Stomach smooth muscle (tissue), 2 donors: ENCODE measurements at regions not wholly inside any gene's neighbourhood (a gene's known extent, or its start where the extent isn't known, plus 50 kb on each side); places are given as distances from the start of the nearest gene placed in this dataset.

ENCODE experiments used
- H3K27ac ChIP-seq: one replicate; pipeline ENCODE4 v1.7.0; 2013; ENCODE audit warnings: mild to moderate bottlenecking, low read length, inconsistent platforms
- H3K27me3 ChIP-seq, 2 donors: one replicate each; pipeline ENCODE4 v1.7.0; 2013; ENCODE audit warnings: low read length in 2 of 2; ENCODE audit not compliant: insufficient read depth in 2 of 2, control insufficient read depth in 1 of 2
- H3K36me3 ChIP-seq, 2 donors: one replicate each; pipeline ENCODE4 v1.7.0; 2013; ENCODE audit warnings: low read length in 2 of 2; ENCODE audit not compliant: control insufficient read depth in 2 of 2, insufficient read depth in 2 of 2
- H3K4me1 ChIP-seq: one replicate; pipeline ENCODE4 v1.7.0; 2013; ENCODE audit warnings: low read length; ENCODE audit not compliant: control insufficient read depth, insufficient read depth
- H3K4me3 ChIP-seq, 2 donors: one replicate each; pipeline ENCODE4 v1.7.0; 2013; ENCODE audit warnings: low read length in 2 of 2
- H3K9ac ChIP-seq, 2 donors: one replicate each; pipeline ENCODE4 v1.7.0; 2013; ENCODE audit warnings: low read length in 2 of 2, mild to moderate bottlenecking in 1 of 2
- H3K9me3 ChIP-seq, 2 donors: one replicate each; pipeline ENCODE4 v1.7.0; 2013; ENCODE audit warnings: low read length in 2 of 2; ENCODE audit not compliant: control insufficient read depth in 2 of 2
- donor health status: healthy.
- donor health status: Pancreatic carcinoma.

DNA sequence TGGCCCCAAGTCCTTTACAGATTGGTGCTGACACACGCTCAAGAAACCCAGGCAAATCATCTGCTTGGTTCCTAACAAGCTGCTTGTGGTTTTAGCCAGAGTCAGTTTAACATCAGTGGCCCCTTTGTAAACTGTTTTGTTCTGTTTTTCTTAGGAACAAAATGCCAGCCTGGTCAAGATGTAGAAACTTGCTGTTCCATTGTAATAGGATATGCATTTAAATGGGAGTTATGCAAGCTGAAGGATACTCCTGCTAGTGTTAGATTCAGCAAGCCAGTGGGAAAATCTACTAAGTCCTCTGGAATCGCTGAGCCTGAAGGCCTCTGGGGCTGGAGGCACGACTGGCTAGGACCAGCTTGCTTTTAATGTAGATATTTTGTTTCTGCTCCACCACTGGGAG, 391.1 kb downstream of the TLE4 start:
- Histone ChIP-seq H3K36me3 (no peaks in the 10 kb centered on the region), H3K27me3 (no peaks in the 10 kb centered on the region), H3K9ac (no peak overlapping the region), H3K27ac (no peak overlapping the region), H3K4me3 (no peak overlapping the region), H3K9me3 (no peaks in the 10 kb centered on the region), H3K4me1 (no peaks in the 10 kb centered on the region)

DNA sequence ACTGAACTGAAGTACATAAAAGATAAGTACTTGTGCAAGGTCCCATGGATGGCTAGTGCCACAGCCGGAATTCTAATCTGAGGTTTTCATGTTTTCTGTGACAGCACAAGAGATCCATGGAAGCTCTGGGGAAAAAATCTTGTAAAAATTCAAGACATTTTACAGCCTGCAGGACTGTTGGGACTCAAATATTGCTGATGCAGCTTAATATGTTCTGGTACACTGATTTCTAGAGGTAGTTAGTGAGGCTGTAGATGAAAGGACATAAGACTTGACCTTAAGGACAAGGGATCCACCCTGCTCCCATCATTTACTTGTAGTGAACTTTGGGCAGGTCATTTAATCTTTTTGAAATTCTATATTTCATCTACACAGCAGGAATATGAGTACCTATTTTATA, 390.4 kb downstream of the TLE4 start:
- H3K27me3 ChIP-seq: no peaks in the 10 kb centered on the region
- H3K9ac ChIP-seq: no peak overlapping the region
- no peaks in the 10 kb centered on the region for H3K4me1 ChIP-seq
- no peaks in the 10 kb centered on the region for H3K36me3 ChIP-seq
- no peak overlapping the region for H3K27ac ChIP-seq
- H3K9me3 ChIP-seq: no peaks in the 10 kb centered on the region
- H3K4me3 ChIP-seq: no peak overlapping the region

GRCh38 chr9:79955300-79955699, 383.5 kb downstream of the TLE4 start:
- Histone ChIP-seq H3K4me3 (no peak overlapping the region), H3K27ac (no peak overlapping the region), H3K4me1 (no peaks in the 10 kb centered on the region)

DNA sequence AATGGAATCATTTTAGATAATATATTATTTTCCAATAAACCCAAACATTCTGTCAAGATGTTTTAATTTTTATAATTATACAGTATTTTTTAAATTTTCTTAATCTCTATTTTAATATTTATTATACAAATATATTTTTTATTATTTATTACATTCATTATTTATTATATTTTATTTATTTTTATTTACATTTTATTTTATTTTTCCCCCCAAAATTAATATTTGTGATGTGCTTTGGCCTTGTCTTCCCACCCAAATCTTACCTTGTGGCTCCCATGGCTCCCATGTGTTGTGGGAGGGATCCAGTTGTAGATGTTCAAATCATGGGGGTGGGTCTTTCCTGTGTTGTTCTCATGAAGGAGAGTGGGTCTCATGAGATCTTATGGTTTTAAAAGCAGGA, 382.1 kb downstream of the TLE4 start:
- Histone ChIP-seq H3K27me3 (no peaks in the 10 kb centered on the region), H3K9me3 (no peaks in the 10 kb centered on the region), H3K27ac (no peak overlapping the region), H3K4me1 (no peaks in the 10 kb centered on the region), H3K4me3 (no peak overlapping the region), H3K9ac (no peak overlapping the region), H3K36me3 (no peaks in the 10 kb centered on the region)

More at GRCh38 chr9:79955300-79955699, 383.5 kb downstream of the TLE4 start:
- no peaks in the 10 kb centered on the region for H3K9me3 ChIP-seq
- H3K27me3 ChIP-seq: no peaks in the 10 kb centered on the region
- no peak overlapping the region for H3K9ac ChIP-seq
- H3K36me3 ChIP-seq: no peaks in the 10 kb centered on the region

- Histone ChIP-seq H3K4me1 (no peaks in the 10 kb centered on the region), H3K27me3 (no peaks in the 10 kb centered on the region), H3K27ac (no peak overlapping the region), H3K36me3 (no peaks in the 10 kb centered on the region), H3K4me3 (no peak overlapping the region), H3K9me3 (no peaks in the 10 kb centered on the region), H3K9ac (no peak overlapping the region)
Measured at GRCh38 chr9:79952401-79952800, 380.6 kb downstream of the TLE4 start.

GRCh38 chr9:79946712-79947111, 374.9 kb downstream of the TLE4 start:
- H3K9me3 ChIP-seq: no peaks in the 10 kb centered on the region
- H3K9ac ChIP-seq: no peak overlapping the region
- H3K4me1 ChIP-seq: peaks cover 6% of the 10 kb centered on the region
- H3K4me3 ChIP-seq: no peak overlapping the region
- no peak overlapping the region for H3K27ac ChIP-seq
- H3K27me3 ChIP-seq: no peaks in the 10 kb centered on the region
- H3K36me3 ChIP-seq: no peaks in the 10 kb centered on the region

DNA sequence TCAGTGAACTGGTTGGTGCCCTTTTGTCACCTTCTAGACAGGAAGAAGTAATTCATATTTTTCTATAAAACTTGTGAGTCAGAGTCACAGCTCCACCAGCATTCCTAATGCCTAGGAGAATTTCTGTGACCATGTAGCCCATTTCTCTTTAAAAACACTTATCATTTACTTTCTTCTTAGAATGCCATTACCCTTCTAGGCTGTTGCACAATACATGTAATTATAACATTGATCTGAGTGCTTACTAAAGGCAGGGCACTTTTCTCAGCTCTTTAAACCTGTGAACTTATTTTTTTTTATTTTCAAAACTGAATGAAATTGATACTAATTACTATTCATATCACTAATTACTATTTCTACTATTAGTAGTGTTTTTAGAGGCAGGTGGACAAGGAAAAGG, 373.7 kb downstream of the TLE4 start:
- Histone ChIP-seq H3K4me1 (peaks cover 6% of the 10 kb centered on the region), H3K9me3 (no peaks in the 10 kb centered on the region), H3K36me3 (no peaks in the 10 kb centered on the region), H3K27ac (no peak overlapping the region), H3K4me3 (no peak overlapping the region), H3K9ac (no peak overlapping the region), H3K27me3 (no peaks in the 10 kb centered on the region)

DNA sequence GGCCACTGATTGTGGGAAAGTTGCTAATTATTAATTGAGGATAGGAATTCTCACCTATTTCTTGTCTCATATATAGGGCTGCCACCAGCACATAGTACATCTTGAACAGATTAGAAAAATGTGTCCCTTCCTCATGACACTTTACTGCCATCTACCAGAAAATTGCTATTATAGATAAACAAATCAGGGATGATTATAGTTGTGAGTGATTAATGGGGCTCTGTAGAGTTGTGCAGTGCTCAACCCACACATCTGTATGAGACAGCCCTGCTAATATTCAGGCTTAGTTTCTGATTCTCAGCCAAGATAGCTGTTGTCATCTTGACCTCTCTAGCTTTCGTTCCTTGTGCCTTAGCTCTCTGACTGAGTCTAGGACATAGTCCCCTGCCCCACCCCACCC, 373.3 kb downstream of the TLE4 start:
- Histone ChIP-seq H3K4me1 (peaks cover 6% of the 10 kb centered on the region), H3K36me3 (no peaks in the 10 kb centered on the region), H3K27me3 (no peaks in the 10 kb centered on the region), H3K9ac (no peak overlapping the region), H3K9me3 (no peaks in the 10 kb centered on the region), H3K4me3 (no peak overlapping the region), H3K27ac (no peak overlapping the region)

DNA sequence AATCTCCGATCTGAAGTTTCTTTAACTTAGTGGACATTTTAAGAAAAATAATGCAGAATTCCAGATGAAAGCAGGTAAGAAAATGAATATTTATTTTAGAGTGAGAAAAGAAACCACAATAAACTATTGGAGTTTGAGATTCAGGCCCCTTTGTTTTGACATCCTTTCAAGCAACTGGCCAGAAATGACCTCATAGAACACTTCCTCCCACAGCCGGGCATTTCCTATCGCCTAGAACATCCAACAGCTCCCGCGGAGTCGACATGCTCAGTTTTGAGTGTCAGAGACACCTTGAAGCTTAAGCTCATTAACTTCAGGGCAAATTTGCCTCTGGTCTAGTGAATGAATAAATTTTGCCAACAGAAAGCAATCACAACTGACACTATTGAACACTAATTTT, 369.2 kb downstream of the TLE4 start:
- H3K27me3 ChIP-seq: no peaks in the 10 kb centered on the region
- no peaks in the 10 kb centered on the region for H3K9me3 ChIP-seq
- no peak overlapping the region for H3K4me3 ChIP-seq
- H3K4me1 ChIP-seq: peaks cover 2% of the 10 kb centered on the region
- no peak overlapping the region for H3K27ac ChIP-seq
- no peaks in the 10 kb centered on the region for H3K36me3 ChIP-seq
- no peak overlapping the region for H3K9ac ChIP-seq

- H3K27me3 ChIP-seq: no peaks in the 10 kb centered on the region
- no peak overlapping the region for H3K27ac ChIP-seq
- H3K9me3 ChIP-seq: no peaks in the 10 kb centered on the region
- H3K4me3 ChIP-seq: no peak overlapping the region
- no peaks in the 10 kb centered on the region for H3K36me3 ChIP-seq
- peaks cover 2% of the 10 kb centered on the region for H3K4me1 ChIP-seq
- no peak overlapping the region for H3K9ac ChIP-seq
Measured at GRCh38 chr9:79939819-79940218, 368.1 kb downstream of the TLE4 start.

- no peak overlapping the region for H3K4me3 ChIP-seq
- H3K4me1 ChIP-seq: peaks cover 2% of the 10 kb centered on the region
- no peaks in the 10 kb centered on the region for H3K27me3 ChIP-seq
- no peak overlapping the region for H3K9ac ChIP-seq
- H3K36me3 ChIP-seq: no peaks in the 10 kb centered on the region
- no peaks in the 10 kb centered on the region for H3K9me3 ChIP-seq
- H3K27ac ChIP-seq: no peak overlapping the region
Measured at GRCh38 chr9:79936336-79936735, 364.6 kb downstream of the TLE4 start.

DNA sequence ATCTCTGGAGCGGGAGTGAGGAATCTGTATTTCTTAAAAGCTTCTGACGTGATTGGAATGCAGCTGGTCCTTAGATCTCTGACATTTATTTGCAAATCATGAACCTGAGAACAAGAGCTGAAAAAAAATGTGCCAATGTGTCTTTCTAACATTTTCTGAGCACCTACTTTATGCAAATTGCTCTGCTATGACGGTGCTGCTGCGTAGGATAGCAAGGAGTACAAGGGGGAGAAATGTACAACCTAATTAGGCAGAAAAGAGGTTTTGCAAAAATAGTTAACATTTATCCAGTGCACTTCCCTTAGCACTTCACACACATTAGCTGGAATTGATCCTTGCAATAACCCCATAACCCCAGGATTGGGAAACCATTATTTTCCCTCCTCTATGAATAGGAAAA, 357.5 kb downstream of the TLE4 start:
- H3K36me3 ChIP-seq: no peaks in the 10 kb centered on the region
- no peak overlapping the region for H3K9ac ChIP-seq
- H3K4me1 ChIP-seq: no peaks in the 10 kb centered on the region
- H3K27ac ChIP-seq: no peak overlapping the region
- no peak overlapping the region for H3K4me3 ChIP-seq
- no peaks in the 10 kb centered on the region for H3K9me3 ChIP-seq
- no peaks in the 10 kb centered on the region for H3K27me3 ChIP-seq
